Activated B cell treated with CpG ODN at 0.5 μM for 24 hours (primary cell): ENCODE measurements at regions not wholly inside any gene's neighbourhood (a gene's known extent, or its start where the extent isn't known, plus 50 kb on each side); places are given as distances from the start of the nearest gene placed in this dataset.
"Not testable (repeated sequence)": the region's sequence is repeated elsewhere in the genome, so short reads cannot be mapped to it uniquely, and the experiment has no call there.

Experiments
- ATAC-seq: fragments of 200-7000 bp; cut with Tn5 transposase; one replicate; pipeline ENCODE4 v1.10.0; 2021; ENCODE audit warnings: low read depth, mild to moderate bottlenecking, moderate library complexity
- CTCF ChIA-PET: fragments of 350-600 bp; sonication (Branson Sonifier 250); formaldehyde crosslinking; loops from one replicate; lab custom pipeline; 2021; ENCODE audit warnings: antibody characterized with exemption; lab: Charles Lee
- POLR2A ChIA-PET: fragments of 350-600 bp; sonication (Branson Sonifier 250); formaldehyde crosslinking; loops from one replicate; lab custom pipeline; 2021; ENCODE audit warnings: antibody characterized with exemption; lab: Charles Lee
- DNase-seq: peaks from one replicate; pipeline ENCODE4 v3.0.0; 2022
- H3K27ac Mint-ChIP-seq: one replicate; pipeline ENCODE4 v1.8.0; 2020; ENCODE audit warnings: mixed read lengths
- H3K27me3 Mint-ChIP-seq: one replicate; pipeline ENCODE4 v1.8.0; 2021; ENCODE audit warnings: mixed read lengths
- H3K36me3 Mint-ChIP-seq: one replicate; pipeline ENCODE4 v1.8.0; 2021; ENCODE audit warnings: low read depth, mixed read lengths
- H3K4me1 Mint-ChIP-seq: one replicate; pipeline ENCODE4 v1.8.0; 2021; ENCODE audit warnings: mixed read lengths
- H3K4me3 Mint-ChIP-seq: one replicate; pipeline ENCODE4 v1.8.0; 2020; ENCODE audit warnings: mild to moderate bottlenecking, mixed read lengths
- H3K9me3 Mint-ChIP-seq: one replicate; pipeline ENCODE4 v1.8.0; 2020; ENCODE audit warnings: mixed read lengths
- CTCF ChIP-seq: fragments of 200-600 bp; IDR thresholded peaks from one replicate; pipeline ENCODE4 v1.8.0; 2022; ENCODE audit warnings: antibody characterized with exemption, mild to moderate bottlenecking
- intact Hi-C: fragments of 100-400 bp; cut with micrococcal nuclease; formaldehyde crosslinking; loops from one replicate; pipeline ENCODE4 v1.15.1; 2024

GRCh38 chr19:30806311-30806710 lies 434.1 kb downstream of the ZNF536 start:
- Mint-ChIP-seq H3K9me3 (peaks cover 4% of the 10 kb centered on the region), H3K27me3 (no peaks in the 10 kb centered on the region), H3K36me3 (no peaks in the 10 kb centered on the region), H3K4me3 (no peak overlapping the region), H3K4me1 (no peaks in the 10 kb centered on the region), H3K27ac (no peak overlapping the region)
- DNase-seq = no peak
- TF ChIP-seq CTCF = no peak
- ATAC-seq = no peak
- ChIA-PET POLR2A (no interaction called here), CTCF (no interaction called here)
- intact Hi-C loops = no loop called here

- POLR2A ChIA-PET = no interaction called here
- intact Hi-C loops = no loop called here
- Mint-ChIP-seq H3K27me3 (no peaks in the 10 kb centered on the region), H3K9me3 (peaks cover 4% of the 10 kb centered on the region), H3K4me1 (no peaks in the 10 kb centered on the region), H3K36me3 (no peaks in the 10 kb centered on the region), H3K27ac (no peak overlapping the region), H3K4me3 (no peak overlapping the region)
- TF ChIP-seq CTCF = no peak
- DNase-seq = no peak
- CTCF ChIA-PET = no interaction called here
- ATAC-seq = no peak
Observed at GRCh38 chr19:30804751-30805150, 432.6 kb downstream of the ZNF536 start.

- H3K27ac Mint-ChIP-seq, H3K9me3 Mint-ChIP-seq, CTCF ChIA-PET, H3K4me3 Mint-ChIP-seq, ATAC-seq, DNase-seq, POLR2A ChIA-PET, H3K27me3 Mint-ChIP-seq, H3K4me1 Mint-ChIP-seq, H3K36me3 Mint-ChIP-seq, intact Hi-C loops: not testable (repeated sequence)
Observed at GRCh38 chr19:30804333-30804732, 432.1 kb downstream of the ZNF536 start.

DNA sequence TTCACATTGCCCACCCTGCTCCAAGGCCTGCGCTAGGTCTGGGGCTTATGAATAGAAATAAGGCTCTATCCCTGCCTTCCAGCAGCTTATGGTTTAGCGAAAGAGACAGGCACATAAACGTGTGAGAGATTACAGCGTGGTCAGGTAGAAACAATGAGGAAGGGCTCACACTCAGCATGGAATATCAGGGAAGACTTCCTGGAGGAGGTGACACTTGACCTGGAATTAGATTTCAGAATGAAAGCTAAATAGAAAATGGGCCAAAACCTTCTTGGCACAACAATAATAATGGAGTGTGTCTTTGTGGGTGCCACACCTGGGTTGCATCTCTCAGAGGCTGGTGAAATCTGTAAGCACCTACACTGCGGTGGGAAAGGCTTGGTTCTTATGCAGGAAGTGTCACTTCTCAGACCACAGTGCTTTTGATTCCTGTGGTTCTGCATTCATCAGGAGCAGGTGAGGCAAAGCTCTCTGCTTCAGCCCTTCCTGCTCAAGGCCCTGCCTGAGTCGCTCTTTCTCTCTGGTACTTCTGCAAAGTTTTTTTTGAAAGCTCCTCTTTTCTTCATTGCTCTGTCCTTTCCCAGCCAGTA lies 430.3 kb downstream of the ZNF536 start:
- Mint-ChIP-seq H3K36me3 (no peaks in the 10 kb centered on the region), H3K9me3 (peaks cover 4% of the 10 kb centered on the region), H3K4me1 (no peaks in the 10 kb centered on the region), H3K27ac (no peak overlapping the region), H3K27me3 (no peaks in the 10 kb centered on the region), H3K4me3 (no peak overlapping the region)
- TF ChIP-seq CTCF = no peak
- no peak for ATAC-seq
- intact Hi-C loops = no loop called here
- no peak for DNase-seq
- ChIA-PET POLR2A (no interaction called here), CTCF (no interaction called here)

DNA sequence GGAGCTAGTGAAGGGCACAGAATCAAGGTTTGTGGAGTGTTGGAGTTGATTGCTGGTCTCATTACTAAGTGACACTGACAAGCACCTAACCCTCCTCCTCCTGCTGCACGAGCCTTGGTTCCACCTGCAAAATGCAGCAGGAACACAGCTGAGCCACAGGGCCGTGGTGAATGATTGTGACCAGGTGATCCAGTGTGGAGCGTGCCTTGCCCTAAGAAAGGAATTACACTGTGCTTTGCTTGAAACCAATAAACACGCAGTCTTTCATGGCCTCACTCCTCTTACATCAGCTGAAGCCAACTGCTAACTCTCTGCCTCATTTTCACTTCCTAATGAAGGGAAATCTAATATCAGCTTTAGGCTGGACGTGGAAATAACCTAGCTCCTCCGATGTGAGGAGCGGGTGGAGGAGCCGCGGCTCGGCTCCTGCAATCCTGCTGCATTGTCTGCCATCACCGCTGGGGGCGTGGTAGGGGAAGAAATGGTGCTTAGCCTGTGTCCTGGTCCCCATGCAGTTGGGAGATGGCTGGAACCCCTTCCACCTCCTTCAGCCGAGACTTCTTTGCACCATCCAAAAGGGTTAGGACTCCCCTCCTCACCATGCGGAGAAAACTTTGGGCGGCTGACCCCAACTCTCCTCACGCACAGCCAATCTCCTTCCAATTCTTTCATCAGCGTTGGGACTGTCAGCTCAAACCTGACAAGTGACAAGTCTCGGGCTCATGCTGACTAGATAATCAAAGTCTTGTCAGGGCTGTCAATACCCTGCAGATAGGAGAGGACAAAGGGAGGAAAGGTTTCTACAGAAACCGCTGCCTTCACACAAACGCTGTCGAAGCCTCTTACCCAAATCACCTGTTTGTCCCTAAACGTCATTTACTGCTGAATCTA lies 427.9 kb downstream of the ZNF536 start:
- DNase-seq = no peak
- intact Hi-C loops = no loop called here
- ATAC-seq = no peak
- Mint-ChIP-seq H3K36me3 (no peaks in the 10 kb centered on the region), H3K4me3 (no peak overlapping the region), H3K27me3 (no peaks in the 10 kb centered on the region), H3K27ac (no peak overlapping the region), H3K4me1 (no peaks in the 10 kb centered on the region), H3K9me3 (no peaks in the 10 kb centered on the region)
- ChIA-PET CTCF (no interaction called here), POLR2A (no interaction called here)
- TF ChIP-seq CTCF = no peak
